ENCODE measurements at regions not wholly inside any gene's neighbourhood (a gene's known extent, or its start where the extent isn't known, plus 50 kb on each side); places are given as distances from the start of the nearest gene placed in this dataset.

GRCh38 chr4:35105486-35105885, 1138.8 kb downstream of the ARAP2 start:
- 90% methylated on average over 4 of the region's 4 CpGs for WGBS
- TF ChIP-seq POLR2A (IDR thresholded peaks at IDR 0.05; ENCODE audit: low read depth) (no peak), EP300 (IDR thresholded peaks at IDR 0.05) (no peak), POLR2AphosphoS5 (IDR thresholded peaks at IDR 0.05) (no peak), CTCF (IDR thresholded peaks at IDR 0.05) (no peak)
- Histone ChIP-seq H3K4me3 (no peak overlapping the region), H3K9me3 (no peaks in the 10 kb centered on the region), H3K27me3 (no peaks in the 10 kb centered on the region), H3K27ac (replicated peaks in 1 of 4) (no peak overlapping the region), H3K4me1 (no peaks in the 10 kb centered on the region), H3K36me3 (no peaks in the 10 kb centered on the region)
- DNase-seq (ENCODE audit: extremely low spot score) = no peak
- intact Hi-C loops (cut with DNase I) = no loop called here

DNA sequence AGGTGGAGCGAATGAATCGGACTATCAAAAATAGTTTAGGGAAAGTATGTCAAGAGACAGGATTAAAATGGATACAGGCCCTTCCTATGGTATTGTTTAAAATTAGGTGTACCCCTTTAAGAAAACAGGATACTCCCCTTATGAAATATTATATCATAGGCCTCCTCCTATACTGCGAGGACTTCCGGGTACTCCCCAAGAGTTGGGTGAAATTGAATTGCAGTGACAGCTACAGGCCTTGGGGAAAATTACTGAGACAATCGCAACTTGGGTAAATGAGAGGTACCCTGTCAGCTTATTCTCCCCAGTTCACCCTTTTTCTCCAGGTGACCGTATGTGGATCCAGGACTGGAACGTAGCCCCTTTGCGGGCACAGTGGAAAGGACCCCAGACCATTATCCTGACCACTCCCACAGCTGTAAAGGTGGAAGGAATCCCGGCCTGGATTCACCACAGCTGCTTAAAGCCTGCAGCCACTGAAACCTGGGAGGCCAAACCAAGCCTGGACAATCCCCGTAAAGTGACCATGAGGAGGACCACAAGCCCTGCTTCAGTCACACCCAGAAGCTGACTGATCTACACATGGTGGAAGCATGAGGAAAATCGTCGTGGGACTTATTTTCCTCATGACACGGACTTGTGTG, 1138.1 kb downstream of the ARAP2 start:
- no peak for TF ChIP-seq POLR2A (IDR thresholded peaks at IDR 0.05; ENCODE audit: low read depth)
- TF ChIP-seq EP300 (IDR thresholded peaks at IDR 0.05) = no peak
- TF ChIP-seq POLR2AphosphoS5 (IDR thresholded peaks at IDR 0.05) = no peak
- TF ChIP-seq CTCF (IDR thresholded peaks at IDR 0.05) = no peak
- no peaks in the 10 kb centered on the region for H3K36me3 ChIP-seq
- no peak for DNase-seq (ENCODE audit: extremely low spot score)
- no peaks in the 10 kb centered on the region for H3K27me3 ChIP-seq
- no peaks in the 10 kb centered on the region for H3K9me3 ChIP-seq
- H3K4me1 ChIP-seq = no peaks in the 10 kb centered on the region
- 84% methylated on average over 12 of the region's 13 CpGs for WGBS
- no peak overlapping the region for H3K4me3 ChIP-seq
- H3K27ac ChIP-seq (replicated peaks in 1 of 4) = no peak overlapping the region
- intact Hi-C loops (cut with DNase I) = no loop called here

DNA sequence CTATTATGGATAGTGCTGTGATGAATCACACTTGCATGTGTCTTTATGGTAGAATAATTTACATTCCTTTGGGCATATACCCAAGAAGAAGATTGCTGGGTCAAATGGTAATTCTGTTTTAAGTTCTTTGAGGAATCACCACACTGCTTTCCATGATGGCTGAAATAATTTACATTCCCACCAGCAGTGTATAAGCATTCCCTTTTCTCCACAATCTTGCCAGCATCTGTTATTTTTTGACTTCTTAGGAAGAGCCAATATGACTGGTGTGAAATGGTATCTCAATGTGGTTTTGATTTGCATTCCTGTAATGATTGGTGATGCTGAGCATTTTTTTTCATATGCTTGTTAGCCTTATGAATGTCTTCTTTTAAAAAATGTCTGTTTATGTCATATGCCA, 1120.2 kb downstream of the ARAP2 start:
- Histone ChIP-seq H3K27me3 (no peaks in the 10 kb centered on the region), H3K9me3 (no peaks in the 10 kb centered on the region), H3K4me1 (no peaks in the 10 kb centered on the region), H3K36me3 (no peaks in the 10 kb centered on the region), H3K4me3 (no peak overlapping the region), H3K27ac (replicated peaks in 1 of 4) (no peak overlapping the region)
- DNase-seq (ENCODE audit: extremely low spot score) = no peak
- TF ChIP-seq CTCF (IDR thresholded peaks at IDR 0.05) = no peak
- TF ChIP-seq EP300 (IDR thresholded peaks at IDR 0.05) = no peak
- TF ChIP-seq POLR2AphosphoS5 (IDR thresholded peaks at IDR 0.05) = no peak
- no peak for TF ChIP-seq POLR2A (IDR thresholded peaks at IDR 0.05; ENCODE audit: low read depth)
- intact Hi-C loops (cut with DNase I) = no loop called here

DNA sequence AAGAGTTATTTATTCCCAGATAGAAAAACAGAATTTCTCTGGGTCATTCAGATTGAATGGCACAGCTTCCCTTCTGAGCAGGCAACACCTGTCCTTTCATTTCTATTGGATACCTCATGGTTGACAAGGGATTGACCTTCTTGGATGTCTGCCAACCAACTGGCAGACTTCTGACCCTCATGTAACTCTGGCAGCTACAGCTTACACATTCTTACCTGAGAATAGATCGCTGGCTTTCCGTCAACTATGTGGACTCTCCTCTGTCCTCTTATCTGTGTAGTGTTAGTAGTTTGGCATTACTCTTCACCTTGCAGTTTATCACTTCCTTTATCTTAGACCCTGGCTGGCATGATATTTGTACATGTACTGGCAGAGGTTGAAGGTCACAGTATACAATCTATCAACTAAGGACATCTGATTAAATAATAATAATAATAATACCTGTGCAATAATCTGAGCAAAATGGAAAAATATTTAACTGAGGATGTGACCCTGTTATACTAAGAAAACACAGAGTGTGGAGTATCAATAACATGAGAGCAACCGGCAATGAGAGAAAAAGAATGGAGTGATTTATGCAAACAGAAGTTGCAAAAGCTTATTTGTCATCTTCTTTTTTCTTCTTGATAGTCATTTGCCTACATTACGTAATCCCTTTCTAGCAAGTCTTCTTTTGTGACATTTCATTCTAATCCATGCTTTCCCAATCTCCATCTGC, 1118.2 kb downstream of the ARAP2 start:
- Histone ChIP-seq H3K27ac (replicated peaks in 1 of 4) (no peak overlapping the region), H3K4me1 (no peaks in the 10 kb centered on the region), H3K4me3 (no peak overlapping the region), H3K27me3 (no peaks in the 10 kb centered on the region), H3K36me3 (no peaks in the 10 kb centered on the region), H3K9me3 (no peaks in the 10 kb centered on the region)
- 67% methylated on average over 4 of the region's 4 CpGs for WGBS
- no peak for DNase-seq (ENCODE audit: extremely low spot score)
- TF ChIP-seq CTCF (IDR thresholded peaks at IDR 0.05) = no peak
- TF ChIP-seq POLR2AphosphoS5 (IDR thresholded peaks at IDR 0.05) = no peak
- TF ChIP-seq POLR2A (IDR thresholded peaks at IDR 0.05; ENCODE audit: low read depth) = no peak
- no peak for TF ChIP-seq EP300 (IDR thresholded peaks at IDR 0.05)
- intact Hi-C loops (cut with DNase I) = no loop called here
